AG09309 (cell line): ENCODE measurements at regions not wholly inside any gene's neighbourhood (a gene's known extent, or its start where the extent isn't known, plus 50 kb on each side); places are given as distances from the start of the nearest gene placed in this dataset.
"Not testable (repeated sequence)": the region's sequence is repeated elsewhere in the genome, so short reads cannot be mapped to it uniquely, and the experiment has no call there.

Experiments
- DNase-seq: peaks from one replicate; pipeline ENCODE4 v3.0.0-alpha.2; 2010; ENCODE audit warnings: low read depth
- H3K4me3 ChIP-seq: 2 replicates; pipeline ENCODE4 v1.5.1; 2011; ENCODE audit warnings: mild to moderate bottlenecking, low read depth, low read length, moderate library complexity; ENCODE audit not compliant: control insufficient read depth
- CTCF ChIP-seq: IDR thresholded peaks from 2 replicates; pipeline ENCODE4 v1.5.1; 2011; ENCODE audit warnings: mild to moderate bottlenecking, low read depth, low read length, inconsistent platforms; ENCODE audit not compliant: insufficient read depth, control insufficient read depth; ENCODE audit errors: missing control alignments

DNA sequence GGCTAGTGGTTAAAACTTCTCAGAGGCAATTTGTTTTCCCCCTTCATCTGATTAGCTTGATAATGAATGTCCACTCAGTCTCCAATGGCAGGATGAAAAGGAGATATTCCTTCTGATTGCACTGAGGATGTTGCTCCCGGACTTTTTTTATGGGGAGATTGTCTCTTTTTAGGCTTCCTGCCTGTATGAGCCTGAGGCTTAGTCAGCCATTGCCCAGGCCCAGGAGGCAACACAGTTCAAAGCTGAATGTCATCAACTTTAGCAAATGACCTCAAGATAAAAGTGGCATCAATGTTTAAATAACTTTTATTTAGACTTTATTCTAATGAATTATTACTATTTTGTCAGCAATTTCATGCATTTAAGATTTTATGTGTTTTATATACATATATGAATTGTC is 162.9 kb upstream of the PTBP2 start:
- TF ChIP-seq CTCF = no peak
- no peak overlapping the region for H3K4me3 ChIP-seq
- no peak for DNase-seq

DNA sequence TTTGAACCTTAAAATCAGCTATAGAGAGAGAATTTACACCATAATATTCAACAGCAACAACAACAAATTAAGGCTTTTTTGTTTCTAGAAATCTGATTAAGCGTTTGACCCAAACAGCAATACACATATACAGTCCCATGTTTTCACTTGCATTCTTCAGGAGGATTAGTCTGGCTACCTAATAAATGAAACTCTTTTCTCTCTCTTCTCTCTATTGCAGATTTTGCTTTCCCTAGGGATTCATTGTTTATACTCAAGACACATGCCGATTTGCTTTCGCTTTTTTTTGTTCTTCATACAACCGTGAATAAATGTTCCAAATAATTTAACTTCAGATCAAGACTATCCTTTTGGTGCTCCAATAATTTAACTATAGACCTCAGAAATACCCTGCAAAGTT is 162.4 kb upstream of the PTBP2 start:
- no peak overlapping the region for H3K4me3 ChIP-seq
- no peak for DNase-seq
- no peak for TF ChIP-seq CTCF

- peak; percentile 94 for DNase-seq
- no peak for TF ChIP-seq CTCF
- H3K4me3 ChIP-seq = no peak overlapping the region
Observed at GRCh38 chr1:96559707-96560596, 161.6 kb upstream of the PTBP2 start.

GRCh38 chr1:96562094-96562493 is 159.5 kb upstream of the PTBP2 start:
- TF ChIP-seq CTCF = no peak
- H3K4me3 ChIP-seq = no peak overlapping the region
- no peak for DNase-seq

DNA sequence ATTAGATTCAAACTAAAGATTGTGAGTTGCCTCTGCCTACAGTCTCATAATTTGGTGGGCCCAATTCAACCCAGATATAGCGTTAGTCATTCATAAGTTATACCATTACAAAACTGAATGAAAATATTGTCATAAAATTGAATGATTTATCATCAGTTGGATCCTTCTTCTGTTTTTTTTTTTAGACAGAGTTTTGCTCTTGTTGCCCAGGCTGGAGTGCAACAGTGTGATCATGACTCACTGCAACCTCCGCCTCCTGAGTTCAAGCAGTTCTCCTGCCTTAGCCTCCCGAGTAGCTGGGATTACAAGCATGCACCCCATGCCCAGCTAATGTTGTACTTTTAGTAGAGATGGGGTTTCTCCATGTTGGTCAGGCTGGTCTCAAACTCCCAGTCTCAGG is 157.2 kb upstream of the PTBP2 start:
- not testable (repeated sequence) for DNase-seq, H3K4me3 ChIP-seq

DNA sequence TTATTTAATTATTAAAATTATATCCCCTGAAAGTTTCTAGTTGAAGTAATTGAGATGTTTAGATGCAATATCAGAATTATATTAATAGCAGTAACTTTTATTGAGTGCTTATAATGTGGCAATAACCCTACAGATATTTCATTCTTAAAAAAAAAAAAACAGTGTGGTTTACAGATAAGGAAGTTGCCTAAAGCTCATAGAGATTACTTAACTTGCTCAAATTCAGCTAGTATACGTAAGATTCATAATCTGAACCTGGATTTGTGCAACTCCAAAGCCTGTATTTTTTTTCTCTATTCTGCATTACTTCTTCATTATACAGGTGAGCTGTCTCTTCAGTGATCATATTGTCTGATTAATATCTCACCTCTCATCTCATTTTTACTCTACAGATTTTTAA is 156.0 kb upstream of the PTBP2 start:
- DNase-seq = no peak
- TF ChIP-seq CTCF = no peak
- H3K4me3 ChIP-seq = no peak overlapping the region

DNA sequence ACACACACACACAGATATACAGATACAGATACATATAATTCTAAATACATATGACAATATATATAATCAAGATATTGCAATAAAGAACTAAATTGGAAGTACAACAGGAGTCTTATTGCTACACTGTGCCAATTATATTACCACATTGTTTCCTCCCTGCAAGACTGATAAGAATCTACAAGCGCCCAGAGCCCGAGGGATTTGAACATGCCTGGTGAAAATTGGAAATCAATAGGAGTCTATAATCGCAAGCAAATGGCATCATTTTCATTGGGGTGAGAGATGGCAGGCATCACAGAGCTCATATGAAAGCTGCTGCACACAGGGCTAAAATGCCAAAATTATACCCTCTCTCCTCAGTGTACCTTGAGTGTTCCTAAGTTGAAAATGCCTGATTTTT is 152.9 kb upstream of the PTBP2 start:
- TF ChIP-seq CTCF = no peak
- DNase-seq = no peak

More for the DNA sequence above, 152.9 kb upstream of the PTBP2 start:
- no peak overlapping the region for H3K4me3 ChIP-seq
